GM12878 (cell line): ENCODE measurements at regions not wholly inside any gene's neighbourhood (a gene's known extent, or its start where the extent isn't known, plus 50 kb on each side); places are given as distances from the start of the nearest gene placed in this dataset.
A peak's percentile ranks its signal among the peaks of the same experiment; 100 is the strongest.

Source experiments
- ATAC-seq: fragments of 200-7000 bp; cut with Tn5 transposase; 3 replicates; pipeline ENCODE4 v1.9.1; 2020; ENCODE audit warnings: mild to moderate bottlenecking, moderate library complexity
- BruUV-seq: library from RNA; stranded (reverse); fragments of 400-500 nt; replicated peaks from 2 replicates; lab custom pipeline; 2021; lab: Mats Ljungman, UMichigan
- CTCF ChIA-PET: fragments of 300-600 bp; sonication (Branson Sonifier 250); formaldehyde crosslinking; extraction: SDS; loops from one replicate; lab custom pipeline; 2021; ENCODE audit warnings: inconsistent platforms; lab: Yijun Ruan, JAX
- POLR2A ChIA-PET: fragments of 350-600 bp; formaldehyde crosslinking; extraction: SDS; loops from one replicate; lab custom pipeline; 2021; ENCODE audit warnings: inconsistent platforms; lab: Charles Lee
- RAD21 ChIA-PET: fragments of 300-600 bp; sonication (Branson Sonifier 250); formaldehyde crosslinking; loops from one replicate; lab custom pipeline; 2023; ENCODE audit warnings: antibody characterized with exemption; ENCODE audit not compliant: unreplicated experiment; lab: Charles Lee
- SMC1A ChIA-PET: fragments of 300-600 bp; sonication (Branson Sonifier 250); formaldehyde crosslinking; loops from one replicate; lab custom pipeline; 2023; ENCODE audit not compliant: unreplicated experiment, uncharacterized antibody; lab: Charles Lee
- DNase-seq: peaks from one replicate; pipeline ENCODE4 v3.0.0-alpha.2; 2011; ENCODE audit warnings: low read depth, low spot score
- FAIRE-seq: peaks from 3 replicates; lab custom pipeline; 2011; peaks lifted over from hg19 to GRCh38; lab: Jason Lieb, UNC
- H2AFZ ChIP-seq: 2 replicates; pipeline ENCODE4 v1.6.0; 2011; ENCODE audit warnings: low read depth, low read length, control low read depth; ENCODE audit not compliant: control insufficient read depth
- H3K27ac ChIP-seq: 2 replicates; pipeline ENCODE4 v1.5.1; 2011; ENCODE audit warnings: control low read depth; ENCODE audit not compliant: control insufficient read depth, insufficient read depth
- H3K27me3 ChIP-seq, 2 experiments: replicated peaks in 1 of 2; 2 replicates each; pipeline versions ENCODE4 v1.6.0 to v1.6.1; 2011; ENCODE audit warnings: low read length in 1 of 2; ENCODE audit not compliant: control insufficient read depth in 2 of 2, insufficient read depth in 2 of 2
- H3K36me3 ChIP-seq, 2 experiments: 2 replicates each; pipeline ENCODE4 v1.5.1; 2011; ENCODE audit warnings: low read length in 1 of 2; ENCODE audit not compliant: control insufficient read depth in 2 of 2, insufficient read depth in 2 of 2
- H3K4me1 ChIP-seq: 2 replicates; pipeline ENCODE4 v1.6.1; 2011; ENCODE audit warnings: mild to moderate bottlenecking, low read length, moderate library complexity, mixed read lengths; ENCODE audit not compliant: control insufficient read depth, insufficient read depth
- H3K4me2 ChIP-seq: 2 replicates; pipeline ENCODE4 v1.6.0; 2011; ENCODE audit warnings: control low read depth; ENCODE audit not compliant: control insufficient read depth, insufficient read depth
- H3K4me3 ChIP-seq: fragments of 200-600 bp; sonication (generic); 2 replicates; pipeline ENCODE4 v1.5.1; 2016
- H3K79me2 ChIP-seq: 2 replicates; pipeline ENCODE4 v1.6.0; 2011; ENCODE audit warnings: low read length; ENCODE audit not compliant: control insufficient read depth, insufficient read depth
- H3K9ac ChIP-seq: 2 replicates; pipeline ENCODE4 v1.8.0; 2011; ENCODE audit warnings: low read length, control low read depth, mixed read lengths; ENCODE audit not compliant: control insufficient read depth, insufficient read depth
- H3K9me3 ChIP-seq: replicated peaks from 3 replicates; pipeline ENCODE4 v1.5.1; 2011; ENCODE audit warnings: mild to moderate bottlenecking, low read length; ENCODE audit not compliant: control insufficient read depth, insufficient read depth
- H4K20me1 ChIP-seq: 2 replicates; pipeline ENCODE4 v1.6.0; 2011; ENCODE audit not compliant: control insufficient read depth, insufficient read depth
- BCL3 ChIP-seq: IDR thresholded peaks from 2 replicates; pipeline ENCODE4 v1.6.1; 2011; ENCODE audit warnings: borderline replicate concordance, low read depth, mild to moderate bottlenecking, moderate library complexity, low read length; ENCODE audit not compliant: insufficient read depth, poor library complexity, severe bottlenecking
- CHD1 ChIP-seq: IDR thresholded peaks from 2 replicates; pipeline ENCODE4 v1.6.1; 2012; ENCODE audit warnings: low read depth, low read length, improper control_type of control experiment
- SREBF1 ChIP-seq: IDR thresholded peaks from 2 replicates; pipeline ENCODE4 v1.6.1; 2012; ENCODE audit warnings: mild to moderate bottlenecking, low read length
- SRF ChIP-seq, 2 experiments: IDR thresholded peaks; 2 replicates each; pipeline ENCODE4 v1.6.1; 2011; ENCODE audit warnings: low read depth in 2 of 2, low read length in 2 of 2, mild to moderate bottlenecking in 1 of 2, moderate library complexity in 1 of 2
- STAT3 ChIP-seq: IDR thresholded peaks from 2 replicates; pipeline ENCODE4 v1.6.1; 2011; ENCODE audit warnings: low read depth, low read length, improper control_type of control experiment
- YY1 ChIP-seq: IDR thresholded peaks from 2 replicates; pipeline ENCODE4 v1.6.1; 2011; ENCODE audit warnings: low read depth, mild to moderate bottlenecking, low read length
- ZNF622 ChIP-seq: fragments of 450-650 bp; IDR thresholded peaks from 2 replicates; pipeline ENCODE4 v1.6.1; 2017; ENCODE audit warnings: mild to moderate bottlenecking, inconsistent platforms
- WGBS: methylation state at CpG from one replicate; pipeline ENCODE4 v1.1.6; 2016; ENCODE audit warnings: low lambda C conversion rate; ENCODE audit not compliant: insufficient replicate concordance, insufficient coverage; ENCODE audit errors: missing lambda C conversion rate; 5-methylcytosine and 5-hydroxymethylcytosine counted together
- in situ Hi-C: fragments of 300-500 bp; cut with MboI; formaldehyde crosslinking; loops from 9 replicates; pipeline ENCODE4 v1.14.3; 2018; ENCODE audit warnings: mixed read lengths
- intact Hi-C: fragments of 100-400 bp; cut with micrococcal nuclease; formaldehyde crosslinking; loops from one replicate; pipeline ENCODE4 v1.14.2; 2022; ENCODE audit not compliant: unreplicated experiment
- TF ChIP-seq, protein P1 (sequence below): fragments of 450-650 bp; IDR thresholded peaks from 2 replicates; pipeline ENCODE4 v1.6.1; 2017; ENCODE audit warnings: mild to moderate bottlenecking, moderate library complexity
- TF ChIP-seq, protein P2 (sequence below): fragments of 450-650 bp; formaldehyde crosslinking; IDR thresholded peaks from 2 replicates; pipeline ENCODE4 v1.5.0; 2022; ENCODE audit warnings: mild to moderate bottlenecking, missing genetic modification characterization
- TF ChIP-seq, protein P3 (sequence below): fragments of 450-650 bp; IDR thresholded peaks from 2 replicates; pipeline ENCODE4 v1.6.1; 2018; ENCODE audit warnings: borderline replicate concordance, mild to moderate bottlenecking; ENCODE audit not compliant: partially characterized antibody

GRCh38 chr21:36541721-36542139 lies 61.8 kb upstream of the CLDN14 start:
- peaks cover 37% of the 10 kb centered on the region for H3K79me2 ChIP-seq
- ChIA-PET RAD21 (interaction anchor here (0.8 to 3.3 kb wide), 6 partner anchors 14 to 34 kb away, joined by 3 to 58 read pairs (median 8); no protein-coding TSS in a partner anchor), SMC1A (interaction anchor here (0.8 to 3.3 kb wide), 9 partner anchors 21 to 71 kb away, joined by 3 to 39 read pairs (median 15); no protein-coding TSS in a partner anchor), POLR2A (interaction anchor here (0.5 to 2.9 kb wide), 7 partner anchors 24 to 390 kb away, joined by 3 to 14 read pairs (median 7); no protein-coding TSS in a partner anchor), CTCF (interaction anchor here (1.0 to 1.5 kb wide), 5 partner anchors 29 to 119 kb away, joined by 3 to 30 read pairs (median 8); no protein-coding TSS in a partner anchor)
- FAIRE-seq (no peak), ATAC-seq (peak; percentile 58), DNase-seq (no peak)
- peak overlapping the region; percentile 85 for H3K4me2 ChIP-seq
- no peaks in the 10 kb centered on the region for H3K9me3 ChIP-seq
- peak overlapping the region; percentile 84 for H3K9ac ChIP-seq
- H3K36me3 ChIP-seq = 0 out of 4 replicates have a peak, but pooled peaks cover 0 to 3% of the 10 kb centered on the region in 2 experiments
- peaks cover 17% of the 10 kb centered on the region for H3K4me1 ChIP-seq
- H2AFZ ChIP-seq = no peak overlapping the region; the same call in 1 of the 2 replicates
- in situ Hi-C loops = no loop called here
- no peaks in the 10 kb centered on the region for H4K20me1 ChIP-seq
- 5% methylated on average over 6 of the region's 6 CpGs for WGBS
- intact Hi-C loops = loop anchor here (1.0 to 5.0 kb wide), 3 partner anchors 37 to 121 kb away; no protein-coding TSS in a partner anchor
- no peaks in the 10 kb centered on the region for H3K27me3 ChIP-seq
- peak overlapping the region; percentile 59 for H3K27ac ChIP-seq
- peak overlapping the region; percentile 72 for H3K4me3 ChIP-seq
- no TSS peak for BruUV-seq
- TF ChIP-seq, protein P1, sequence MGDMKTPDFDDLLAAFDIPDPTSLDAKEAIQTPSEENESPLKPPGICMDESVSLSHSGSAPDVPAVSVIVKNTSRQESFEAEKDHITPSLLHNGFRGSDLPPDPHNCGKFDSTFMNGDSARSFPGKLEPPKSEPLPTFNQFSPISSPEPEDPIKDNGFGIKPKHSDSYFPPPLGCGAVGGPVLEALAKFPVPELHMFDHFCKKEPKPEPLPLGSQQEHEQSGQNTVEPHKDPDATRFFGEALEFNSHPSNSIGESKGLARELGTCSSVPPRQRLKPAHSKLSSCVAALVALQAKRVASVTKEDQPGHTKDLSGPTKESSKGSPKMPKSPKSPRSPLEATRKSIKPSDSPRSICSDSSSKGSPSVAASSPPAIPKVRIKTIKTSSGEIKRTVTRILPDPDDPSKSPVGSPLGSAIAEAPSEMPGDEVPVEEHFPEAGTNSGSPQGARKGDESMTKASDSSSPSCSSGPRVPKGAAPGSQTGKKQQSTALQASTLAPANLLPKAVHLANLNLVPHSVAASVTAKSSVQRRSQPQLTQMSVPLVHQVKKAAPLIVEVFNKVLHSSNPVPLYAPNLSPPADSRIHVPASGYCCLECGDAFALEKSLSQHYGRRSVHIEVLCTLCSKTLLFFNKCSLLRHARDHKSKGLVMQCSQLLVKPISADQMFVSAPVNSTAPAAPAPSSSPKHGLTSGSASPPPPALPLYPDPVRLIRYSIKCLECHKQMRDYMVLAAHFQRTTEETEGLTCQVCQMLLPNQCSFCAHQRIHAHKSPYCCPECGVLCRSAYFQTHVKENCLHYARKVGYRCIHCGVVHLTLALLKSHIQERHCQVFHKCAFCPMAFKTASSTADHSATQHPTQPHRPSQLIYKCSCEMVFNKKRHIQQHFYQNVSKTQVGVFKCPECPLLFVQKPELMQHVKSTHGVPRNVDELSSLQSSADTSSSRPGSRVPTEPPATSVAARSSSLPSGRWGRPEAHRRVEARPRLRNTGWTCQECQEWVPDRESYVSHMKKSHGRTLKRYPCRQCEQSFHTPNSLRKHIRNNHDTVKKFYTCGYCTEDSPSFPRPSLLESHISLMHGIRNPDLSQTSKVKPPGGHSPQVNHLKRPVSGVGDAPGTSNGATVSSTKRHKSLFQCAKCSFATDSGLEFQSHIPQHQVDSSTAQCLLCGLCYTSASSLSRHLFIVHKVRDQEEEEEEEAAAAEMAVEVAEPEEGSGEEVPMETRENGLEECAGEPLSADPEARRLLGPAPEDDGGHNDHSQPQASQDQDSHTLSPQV = 0 out of 2 replicates have a peak, but pooled peaks have one; percentile 26
- TF ChIP-seq SRF (IDR thresholded peaks at IDR 0.05; ENCODE audit: low read depth in 2 of 2, low read length in 2 of 2) = no peak
- TF ChIP-seq SREBF1 = no peak
- TF ChIP-seq ZNF622 = no peak
- no peak for TF ChIP-seq YY1
- no peak for TF ChIP-seq STAT3
- TF ChIP-seq, protein P2, sequence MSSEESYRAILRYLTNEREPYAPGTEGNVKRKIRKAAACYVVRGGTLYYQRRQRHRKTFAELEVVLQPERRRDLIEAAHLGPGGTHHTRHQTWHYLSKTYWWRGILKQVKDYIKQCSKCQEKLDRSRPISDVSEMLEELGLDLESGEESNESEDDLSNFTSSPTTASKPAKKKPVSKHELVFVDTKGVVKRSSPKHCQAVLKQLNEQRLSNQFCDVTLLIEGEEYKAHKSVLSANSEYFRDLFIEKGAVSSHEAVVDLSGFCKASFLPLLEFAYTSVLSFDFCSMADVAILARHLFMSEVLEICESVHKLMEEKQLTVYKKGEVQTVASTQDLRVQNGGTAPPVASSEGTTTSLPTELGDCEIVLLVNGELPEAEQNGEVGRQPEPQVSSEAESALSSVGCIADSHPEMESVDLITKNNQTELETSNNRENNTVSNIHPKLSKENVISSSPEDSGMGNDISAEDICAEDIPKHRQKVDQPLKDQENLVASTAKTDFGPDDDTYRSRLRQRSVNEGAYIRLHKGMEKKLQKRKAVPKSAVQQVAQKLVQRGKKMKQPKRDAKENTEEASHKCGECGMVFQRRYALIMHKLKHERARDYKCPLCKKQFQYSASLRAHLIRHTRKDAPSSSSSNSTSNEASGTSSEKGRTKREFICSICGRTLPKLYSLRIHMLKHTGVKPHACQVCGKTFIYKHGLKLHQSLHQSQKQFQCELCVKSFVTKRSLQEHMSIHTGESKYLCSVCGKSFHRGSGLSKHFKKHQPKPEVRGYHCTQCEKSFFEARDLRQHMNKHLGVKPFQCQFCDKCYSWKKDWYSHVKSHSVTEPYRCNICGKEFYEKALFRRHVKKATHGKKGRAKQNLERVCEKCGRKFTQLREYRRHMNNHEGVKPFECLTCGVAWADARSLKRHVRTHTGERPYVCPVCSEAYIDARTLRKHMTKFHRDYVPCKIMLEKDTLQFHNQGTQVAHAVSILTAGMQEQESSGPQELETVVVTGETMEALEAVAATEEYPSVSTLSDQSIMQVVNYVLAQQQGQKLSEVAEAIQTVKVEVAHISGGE (CRISPR knock-in tag) = no peak
- TF ChIP-seq, protein P3, sequence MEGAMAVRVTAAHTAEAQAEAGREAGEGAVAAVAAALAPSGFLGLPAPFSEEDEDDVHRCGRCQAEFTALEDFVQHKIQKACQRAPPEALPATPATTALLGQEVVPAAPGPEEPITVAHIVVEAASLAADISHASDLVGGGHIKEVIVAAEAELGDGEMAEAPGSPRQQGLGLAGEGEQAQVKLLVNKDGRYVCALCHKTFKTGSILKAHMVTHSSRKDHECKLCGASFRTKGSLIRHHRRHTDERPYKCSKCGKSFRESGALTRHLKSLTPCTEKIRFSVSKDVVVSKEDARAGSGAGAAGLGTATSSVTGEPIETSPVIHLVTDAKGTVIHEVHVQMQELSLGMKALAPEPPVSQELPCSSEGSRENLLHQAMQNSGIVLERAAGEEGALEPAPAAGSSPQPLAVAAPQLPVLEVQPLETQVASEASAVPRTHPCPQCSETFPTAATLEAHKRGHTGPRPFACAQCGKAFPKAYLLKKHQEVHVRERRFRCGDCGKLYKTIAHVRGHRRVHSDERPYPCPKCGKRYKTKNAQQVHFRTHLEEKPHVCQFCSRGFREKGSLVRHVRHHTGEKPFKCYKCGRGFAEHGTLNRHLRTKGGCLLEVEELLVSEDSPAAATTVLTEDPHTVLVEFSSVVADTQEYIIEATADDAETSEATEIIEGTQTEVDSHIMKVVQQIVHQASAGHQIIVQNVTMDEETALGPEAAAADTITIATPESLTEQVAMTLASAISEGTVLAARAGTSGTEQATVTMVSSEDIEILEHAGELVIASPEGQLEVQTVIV = no peak
- peak; percentile 32 for TF ChIP-seq BCL3
- TF ChIP-seq CHD1 = peak; percentile 36; the same call in 1 of the 2 replicates
